ENCODE measurements at regions not wholly inside any gene's neighbourhood (a gene's known extent, or its start where the extent isn't known, plus 50 kb on each side); places are given as distances from the start of the nearest gene placed in this dataset.

DNA sequence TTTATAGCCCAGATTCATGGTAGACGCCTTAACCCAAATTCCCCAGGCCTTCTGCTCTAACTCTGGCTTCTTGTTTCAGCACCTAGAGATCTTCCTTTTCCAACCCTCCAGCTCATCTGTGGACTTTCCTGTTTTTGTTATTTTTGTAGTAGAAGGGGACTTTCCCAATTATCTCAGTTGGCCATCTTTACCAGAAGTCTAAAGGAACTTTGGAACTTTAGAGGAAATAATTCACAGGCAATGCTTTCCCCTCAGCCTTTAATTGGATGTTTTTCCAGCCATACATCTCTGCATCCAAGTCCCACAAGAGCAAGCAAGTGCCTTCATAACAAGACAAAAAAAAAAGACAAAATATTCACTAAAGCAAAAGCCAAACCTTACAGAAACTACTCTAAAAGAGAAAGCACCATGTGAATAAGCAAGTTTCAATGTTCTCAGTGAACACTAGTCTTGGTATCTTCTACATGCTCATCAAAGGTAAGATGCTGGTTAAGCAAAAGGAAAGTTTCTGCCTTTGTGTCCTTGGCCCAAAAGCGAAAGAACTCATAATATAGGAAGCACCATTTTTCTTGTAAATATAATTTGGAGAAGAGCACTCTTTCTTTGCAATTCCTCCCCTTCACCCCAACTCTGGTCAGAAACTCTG lies 377.3 kb downstream of the SETD4 start:
- TF ChIP-seq GATA2 (IDR thresholded peaks at IDR 0.05; ENCODE audit: low read depth, low read length), result no peak

DNA sequence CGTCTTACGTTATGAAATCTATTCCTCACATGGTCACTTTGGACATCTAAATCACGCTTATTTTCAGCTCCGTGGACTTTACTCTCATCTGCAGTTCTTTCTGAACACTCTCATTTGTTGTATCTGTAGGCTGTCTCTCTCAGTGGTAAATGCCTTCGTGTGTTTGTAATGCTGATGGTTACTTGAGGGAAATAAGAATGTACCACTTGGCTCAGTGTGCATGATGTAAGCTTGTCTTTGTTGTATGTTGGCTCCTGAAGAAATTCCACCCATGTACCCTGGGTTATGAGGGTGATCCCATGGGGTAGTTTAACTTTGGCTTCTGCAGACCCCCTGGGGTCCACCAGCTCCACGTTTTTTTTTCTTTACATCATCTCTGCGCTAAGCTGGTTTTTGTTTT lies 378.4 kb downstream of the SETD4 start:
- TF ChIP-seq GATA2 (IDR thresholded peaks at IDR 0.05; ENCODE audit: low read depth, low read length) (no peak), GATA3 (IDR thresholded peaks at IDR 0.05; ENCODE audit: low read depth, low read length) (no peak)

DNA sequence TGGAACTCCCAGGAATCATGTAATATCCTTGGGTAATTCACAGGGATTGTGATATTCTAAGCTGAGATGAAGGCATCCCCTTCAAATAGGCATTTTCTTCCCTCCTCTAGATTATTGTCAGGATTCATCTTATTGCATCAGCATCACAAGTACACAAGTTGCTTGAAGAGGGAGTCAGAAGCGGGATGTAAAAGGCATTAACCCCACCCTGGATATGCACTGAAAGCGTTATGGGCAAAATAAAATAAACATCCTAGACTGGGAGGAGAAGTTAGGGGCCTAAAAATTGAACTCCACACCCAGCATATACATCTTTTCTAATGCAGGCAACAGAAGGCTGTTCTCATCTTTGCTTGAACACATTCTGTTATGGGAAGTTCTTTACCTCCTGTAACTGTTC lies 381.2 kb downstream of the SETD4 start:
- TF ChIP-seq GATA2 (IDR thresholded peaks at IDR 0.05; ENCODE audit: low read depth, low read length) (no peak), GATA3 (IDR thresholded peaks at IDR 0.05; ENCODE audit: low read depth, low read length) (no peak)

DNA sequence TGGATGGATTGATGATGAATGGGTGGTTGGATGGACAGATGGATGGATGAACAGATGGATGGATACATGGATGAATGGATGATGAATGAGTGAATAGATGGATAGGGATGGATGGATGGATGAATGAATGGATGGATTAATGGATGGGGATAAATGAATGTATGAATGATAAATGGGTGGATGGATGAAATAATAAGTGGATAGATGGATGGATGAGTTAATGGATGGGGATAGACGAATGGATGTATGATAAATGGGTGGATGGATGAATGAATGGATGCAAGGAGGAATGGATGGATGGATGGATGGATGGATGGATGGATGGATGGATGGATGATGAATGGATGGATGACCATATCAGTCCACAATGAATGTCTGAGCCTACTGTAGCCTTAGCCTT lies 381.9 kb downstream of the SETD4 start:
- no peak for TF ChIP-seq GATA3 (IDR thresholded peaks at IDR 0.05; ENCODE audit: low read depth, low read length)

DNA sequence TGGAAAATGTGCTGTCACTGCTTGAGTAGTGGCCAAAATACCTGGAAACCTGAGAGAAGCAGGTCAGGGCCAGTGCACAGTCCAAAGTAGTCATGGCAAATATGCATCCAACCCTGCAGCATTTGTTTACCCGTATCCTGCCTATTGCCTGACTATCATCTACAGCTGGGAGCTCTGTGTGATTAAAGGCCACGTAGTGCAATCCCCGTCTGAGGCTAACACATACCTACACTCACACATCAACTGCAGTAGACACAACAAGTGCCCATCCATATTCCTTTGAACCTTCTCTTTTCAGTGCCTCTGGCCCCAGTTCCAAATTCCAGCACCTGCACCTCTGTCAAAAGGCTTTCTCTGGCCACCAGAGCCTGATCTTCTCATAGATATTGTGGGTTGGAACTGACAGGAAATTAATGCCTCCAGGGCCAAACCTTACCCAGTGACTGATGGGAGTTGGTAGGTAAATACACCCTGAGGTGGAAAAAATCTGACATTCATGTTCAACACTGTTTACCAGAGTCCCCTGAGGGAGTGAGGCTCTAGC lies 383.0 kb downstream of the SETD4 start:
- TF ChIP-seq GATA2 (IDR thresholded peaks at IDR 0.05; ENCODE audit: low read depth, low read length) (no peak), GATA3 (IDR thresholded peaks at IDR 0.05; ENCODE audit: low read depth, low read length) (no peak)

DNA sequence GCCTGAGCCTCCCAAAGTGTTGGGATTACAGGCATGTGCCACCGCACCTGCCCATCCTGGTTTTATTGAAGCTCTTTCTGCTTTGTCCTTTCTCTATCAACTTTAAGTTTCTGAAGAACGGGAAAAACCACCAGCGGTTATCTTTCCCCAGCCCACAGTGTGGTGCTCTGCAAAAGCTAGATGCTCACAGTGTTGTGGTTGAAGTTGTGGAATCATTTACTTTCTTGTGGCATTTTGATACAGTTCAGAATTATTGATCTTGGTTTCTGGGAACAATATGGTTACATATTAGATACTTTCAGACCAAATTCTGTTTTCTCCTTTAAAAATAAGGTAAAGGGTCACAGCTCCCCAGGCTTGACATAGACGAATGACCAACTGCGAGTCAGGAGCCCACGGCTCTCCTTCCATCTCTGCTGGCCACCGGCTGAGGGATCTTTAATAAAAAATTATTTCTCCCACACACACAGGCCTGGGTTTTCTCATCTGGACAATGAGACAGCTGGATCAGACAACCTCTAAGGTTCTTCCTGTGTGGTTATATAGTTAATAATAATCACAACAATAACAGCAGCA lies 385.3 kb downstream of the SETD4 start:
- TF ChIP-seq GATA3 (IDR thresholded peaks at IDR 0.05; ENCODE audit: low read depth, low read length), result no peak
- no peak for TF ChIP-seq GATA2 (IDR thresholded peaks at IDR 0.05; ENCODE audit: low read depth, low read length)

DNA sequence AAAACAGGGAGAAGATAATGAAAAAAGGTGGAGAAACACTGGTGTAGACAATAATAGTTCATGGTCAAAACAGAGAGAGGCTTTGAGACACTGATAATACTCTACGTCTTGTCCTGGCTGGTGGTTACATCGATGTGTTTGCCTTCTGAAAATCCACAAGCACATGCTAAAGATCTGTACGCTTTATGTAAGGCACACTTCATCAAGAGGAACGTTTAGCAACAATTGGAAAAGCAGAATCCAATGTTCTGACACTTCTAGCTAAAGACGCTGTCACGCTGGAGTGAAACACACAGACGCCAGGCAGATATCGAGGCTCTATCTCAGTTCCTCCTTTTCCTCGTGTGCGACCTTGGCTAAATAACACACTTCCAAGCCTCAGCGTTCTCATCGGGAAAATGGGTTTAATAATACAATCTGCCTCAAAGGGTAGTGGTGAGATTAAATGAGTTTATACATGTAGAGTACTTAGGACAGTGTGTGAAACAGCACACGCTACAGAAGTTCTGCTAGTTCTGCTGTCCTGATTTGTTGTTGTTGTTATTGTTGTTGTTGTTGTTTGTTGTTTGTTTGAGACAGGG lies 386.1 kb downstream of the SETD4 start:
- TF ChIP-seq GATA3 (IDR thresholded peaks at IDR 0.05; ENCODE audit: low read depth, low read length), result no peak
- TF ChIP-seq GATA2 (IDR thresholded peaks at IDR 0.05; ENCODE audit: low read depth, low read length), result no peak

DNA sequence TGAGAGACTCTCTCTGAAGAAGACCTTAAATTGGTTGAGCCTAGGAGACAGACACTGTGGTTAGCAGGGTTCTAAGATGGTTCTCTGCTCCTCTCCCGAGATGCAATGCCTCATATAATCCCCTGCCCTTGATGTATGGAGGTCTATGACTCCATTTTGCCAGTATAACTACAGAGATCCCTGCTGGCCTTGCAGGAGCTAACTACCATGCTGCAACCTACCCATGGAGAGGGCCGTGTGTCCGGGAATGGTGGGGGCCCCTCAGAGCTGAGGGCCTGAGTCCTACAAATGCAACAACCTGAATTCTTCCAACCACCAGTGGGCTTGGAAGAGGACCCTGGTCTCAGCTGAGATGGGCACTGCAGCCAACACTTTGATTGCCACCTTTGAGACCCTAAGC lies 388.0 kb downstream of the SETD4 start:
- TF ChIP-seq GATA3 (IDR thresholded peaks at IDR 0.05; ENCODE audit: low read depth, low read length), result no peak
- no peak for TF ChIP-seq GATA2 (IDR thresholded peaks at IDR 0.05; ENCODE audit: low read depth, low read length)

DNA sequence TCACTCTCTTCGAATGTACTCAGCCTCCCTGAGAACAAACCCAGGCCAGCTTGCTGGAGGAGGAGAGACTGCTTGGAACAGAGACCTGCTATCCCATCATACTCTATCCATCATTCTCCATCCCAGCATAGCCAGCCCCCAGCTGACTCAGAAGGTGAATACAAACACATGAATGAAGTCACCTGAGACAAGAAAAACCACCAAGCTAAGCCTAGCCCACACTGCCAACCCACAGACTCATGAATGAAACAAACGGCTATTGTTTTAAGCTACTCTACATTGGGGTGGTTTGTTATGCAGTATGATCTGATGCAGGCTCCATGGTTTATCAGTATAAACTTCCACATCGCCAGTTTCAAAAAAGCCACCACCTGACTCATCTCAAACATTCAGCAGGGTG lies 395.6 kb downstream of the SETD4 start:
- TF ChIP-seq GATA3 (IDR thresholded peaks at IDR 0.05; ENCODE audit: low read depth, low read length) (no peak), GATA2 (IDR thresholded peaks at IDR 0.05; ENCODE audit: low read depth, low read length) (no peak)

DNA sequence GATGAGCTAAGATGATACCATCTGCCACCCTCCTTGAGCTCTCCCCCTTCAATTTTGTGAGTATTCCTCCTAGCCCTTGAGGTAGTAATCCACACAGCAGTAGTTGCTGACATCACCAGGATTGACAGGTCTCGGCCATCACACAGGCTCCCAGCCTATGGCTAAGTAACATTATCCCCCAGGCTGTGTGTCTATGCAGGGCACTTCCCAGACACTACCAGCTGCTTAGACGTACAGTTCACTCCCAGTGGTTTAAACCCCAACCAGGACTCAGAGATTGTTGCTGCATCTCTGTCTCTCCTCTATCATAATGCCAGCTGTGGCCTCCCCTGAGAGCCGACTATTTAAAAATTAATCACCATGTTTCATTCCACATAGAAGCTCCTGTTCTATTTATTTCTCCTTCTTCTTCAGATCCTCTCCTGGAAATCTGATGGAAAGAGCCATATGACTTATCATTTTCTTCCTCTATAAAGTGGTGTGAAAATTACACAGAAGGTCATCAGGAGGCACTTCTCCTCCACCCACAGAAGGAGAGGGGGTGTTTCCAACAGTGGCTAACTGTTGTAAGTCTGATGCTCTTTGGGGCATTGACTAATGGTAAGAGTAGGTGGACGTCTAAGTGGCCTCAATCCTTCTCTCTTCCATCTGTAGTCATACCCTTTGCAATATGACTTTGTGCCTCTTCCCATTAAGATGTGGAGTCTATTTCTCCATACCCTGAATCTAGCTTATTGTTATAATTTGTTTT lies 396.3 kb downstream of the SETD4 start:
- TF ChIP-seq GATA3 (IDR thresholded peaks at IDR 0.05; ENCODE audit: low read depth, low read length) (no peak), GATA2 (IDR thresholded peaks at IDR 0.05; ENCODE audit: low read depth, low read length) (no peak)

DNA sequence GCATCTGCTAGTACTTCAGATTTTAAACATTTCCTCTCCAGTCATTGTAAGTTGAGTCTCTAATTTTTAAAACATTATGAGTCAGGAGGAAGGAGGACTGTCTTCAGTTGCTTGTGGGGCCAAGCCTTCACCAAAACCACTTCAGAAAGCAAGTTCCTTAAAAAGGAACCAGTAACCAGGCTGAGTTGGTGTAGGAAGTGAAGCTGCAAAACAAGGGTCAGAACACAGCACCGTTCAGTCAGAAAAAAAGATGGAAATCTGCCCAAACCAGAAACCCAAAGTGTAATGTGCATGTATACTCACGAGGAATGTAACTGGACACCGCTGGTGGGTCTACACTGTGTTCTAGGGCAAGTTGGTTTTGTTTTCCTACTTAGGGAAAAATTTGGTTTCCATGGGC lies 402.1 kb downstream of the SETD4 start:
- TF ChIP-seq GATA2 (IDR thresholded peaks at IDR 0.05; ENCODE audit: low read depth, low read length), result no peak
- TF ChIP-seq GATA3 (IDR thresholded peaks at IDR 0.05; ENCODE audit: low read depth, low read length), result no peak

DNA sequence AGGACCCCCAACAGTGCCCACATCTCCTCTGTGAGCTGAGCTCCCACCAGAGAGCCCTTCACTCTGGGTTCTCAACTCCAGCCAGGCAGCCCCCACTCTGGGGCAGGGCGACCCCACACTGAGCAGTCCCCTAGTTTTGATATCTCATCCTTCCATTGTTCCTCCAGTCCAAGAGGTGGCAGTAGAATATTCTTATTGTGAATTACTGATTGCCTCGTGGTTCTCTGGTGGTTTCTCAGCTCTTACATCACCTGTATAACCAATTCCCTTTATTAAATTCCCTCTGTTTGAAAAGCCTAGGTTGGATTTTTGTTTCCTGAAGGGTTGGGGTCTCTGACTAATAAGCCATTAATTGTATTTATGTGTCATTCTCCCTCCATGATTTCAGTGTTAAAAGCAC lies 407.5 kb downstream of the SETD4 start:
- TF ChIP-seq GATA3 (IDR thresholded peaks at IDR 0.05; ENCODE audit: low read depth, low read length), result no peak
- TF ChIP-seq GATA2 (IDR thresholded peaks at IDR 0.05; ENCODE audit: low read depth, low read length), result no peak

DNA sequence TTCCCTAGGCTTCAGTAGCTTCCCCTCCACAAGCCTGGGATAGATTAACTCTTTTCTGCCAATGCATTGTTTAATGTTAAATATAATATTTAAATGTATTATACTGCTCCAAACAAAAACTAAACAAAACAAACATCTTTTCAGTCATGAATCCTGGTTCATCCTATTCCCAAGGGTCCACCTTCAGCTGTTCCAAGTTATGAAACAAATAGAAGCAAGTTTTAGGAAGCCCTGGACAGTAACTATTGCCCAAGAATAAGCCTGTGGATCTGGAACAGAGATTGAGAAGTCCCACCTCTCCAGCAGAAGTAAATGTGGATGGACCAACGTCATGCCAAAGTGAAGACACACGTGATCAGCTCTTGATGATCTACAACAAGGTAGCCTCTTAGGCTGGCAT lies 408.1 kb downstream of the SETD4 start:
- TF ChIP-seq GATA3 (IDR thresholded peaks at IDR 0.05; ENCODE audit: low read depth, low read length), result no peak

DNA sequence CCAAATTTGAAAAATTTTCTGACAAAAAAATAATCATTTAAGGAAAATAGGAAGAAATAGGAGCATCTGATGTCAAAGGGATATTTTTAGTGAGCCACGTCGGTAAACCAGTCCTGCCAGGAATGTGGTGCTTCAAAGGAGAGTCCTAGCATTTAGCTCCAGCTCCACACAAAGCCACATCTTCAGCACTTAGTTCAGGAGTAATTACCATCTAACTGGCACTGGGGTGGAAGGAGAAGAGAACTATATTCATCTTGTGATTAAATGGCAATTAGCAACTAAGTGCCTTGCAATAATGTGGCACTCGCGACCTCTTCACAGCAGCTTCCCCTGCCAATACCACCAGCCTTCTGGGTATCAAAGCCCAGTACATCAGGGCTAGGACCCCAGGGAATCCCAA lies 409.1 kb downstream of the SETD4 start:
- TF ChIP-seq GATA3 (IDR thresholded peaks at IDR 0.05; ENCODE audit: low read depth, low read length) (no peak), GATA2 (IDR thresholded peaks at IDR 0.05; ENCODE audit: low read depth, low read length) (no peak)

DNA sequence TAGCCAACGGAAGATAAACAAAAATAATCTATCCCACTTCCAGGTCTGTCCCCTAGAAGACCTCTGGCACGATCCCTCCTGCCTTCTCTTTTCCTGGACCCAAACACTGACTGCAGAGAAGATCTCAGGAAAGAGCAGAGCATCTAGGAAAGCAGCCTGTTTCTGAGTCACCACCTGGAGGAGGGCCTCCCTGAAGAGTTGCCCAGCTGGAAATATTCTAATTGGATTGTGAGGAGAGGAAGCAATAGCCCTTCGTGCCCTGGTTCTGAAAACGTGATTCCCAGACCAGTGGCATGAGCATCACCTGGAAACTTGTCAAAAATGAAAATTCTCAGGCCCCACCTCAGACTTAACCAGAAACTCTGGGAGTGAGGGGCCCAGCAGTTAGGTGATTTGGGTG lies 411.1 kb downstream of the SETD4 start:
- TF ChIP-seq GATA3 (IDR thresholded peaks at IDR 0.05; ENCODE audit: low read depth, low read length) (no peak), GATA2 (IDR thresholded peaks at IDR 0.05; ENCODE audit: low read depth, low read length) (no peak)

All from SH-SY5Y (cell line).